ENCODE measurements at regions not wholly inside any gene's neighbourhood (a gene's known extent, or its start where the extent isn't known, plus 50 kb on each side); places are given as distances from the start of the nearest gene placed in this dataset.
A peak's percentile ranks its signal among the peaks of the same experiment; 100 is the strongest.

DNA sequence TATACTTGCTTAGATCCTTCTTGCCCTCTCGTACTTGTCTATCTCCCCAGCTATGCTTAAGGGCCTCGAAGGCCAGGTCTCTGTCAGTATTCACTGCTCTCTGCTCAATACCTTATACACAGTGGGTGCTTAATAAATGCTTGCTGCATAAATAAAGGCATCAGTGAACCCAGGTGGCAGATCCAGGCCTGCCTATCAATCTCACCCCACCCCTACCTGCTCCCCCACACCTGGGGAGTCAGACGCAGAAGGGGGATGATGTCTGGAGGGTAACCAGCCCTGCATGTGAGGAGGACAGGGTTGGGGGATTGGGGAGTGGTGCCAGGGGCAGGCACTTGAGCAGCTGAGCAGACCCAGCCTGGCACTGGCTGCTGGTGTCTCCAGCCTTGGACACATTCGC, 430.6 kb downstream of the MN1 start:
- DNase-seq (ENCODE audit: low spot score, unreplicated experiment) = no peak
- peaks cover 15% of the 10 kb centered on the region for H3K9me3 Mint-ChIP-seq (ENCODE audit: low read depth)
- TF ChIP-seq, protein P1, sequence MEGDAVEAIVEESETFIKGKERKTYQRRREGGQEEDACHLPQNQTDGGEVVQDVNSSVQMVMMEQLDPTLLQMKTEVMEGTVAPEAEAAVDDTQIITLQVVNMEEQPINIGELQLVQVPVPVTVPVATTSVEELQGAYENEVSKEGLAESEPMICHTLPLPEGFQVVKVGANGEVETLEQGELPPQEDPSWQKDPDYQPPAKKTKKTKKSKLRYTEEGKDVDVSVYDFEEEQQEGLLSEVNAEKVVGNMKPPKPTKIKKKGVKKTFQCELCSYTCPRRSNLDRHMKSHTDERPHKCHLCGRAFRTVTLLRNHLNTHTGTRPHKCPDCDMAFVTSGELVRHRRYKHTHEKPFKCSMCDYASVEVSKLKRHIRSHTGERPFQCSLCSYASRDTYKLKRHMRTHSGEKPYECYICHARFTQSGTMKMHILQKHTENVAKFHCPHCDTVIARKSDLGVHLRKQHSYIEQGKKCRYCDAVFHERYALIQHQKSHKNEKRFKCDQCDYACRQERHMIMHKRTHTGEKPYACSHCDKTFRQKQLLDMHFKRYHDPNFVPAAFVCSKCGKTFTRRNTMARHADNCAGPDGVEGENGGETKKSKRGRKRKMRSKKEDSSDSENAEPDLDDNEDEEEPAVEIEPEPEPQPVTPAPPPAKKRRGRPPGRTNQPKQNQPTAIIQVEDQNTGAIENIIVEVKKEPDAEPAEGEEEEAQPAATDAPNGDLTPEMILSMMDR (IDR thresholded peaks at IDR 0.05; ENCODE audit: unreplicated experiment) = no peak
- no peak overlapping the region for H3K27ac Mint-ChIP-seq
- peaks cover 2% of the 10 kb centered on the region for H3K4me1 Mint-ChIP-seq (ENCODE audit: low read depth)
- no peaks in the 10 kb centered on the region for H3K36me3 Mint-ChIP-seq (ENCODE audit: insufficient read depth)
- no peak overlapping the region for H3K4me3 Mint-ChIP-seq (ENCODE audit: low read depth)
- peaks cover 11% of the 10 kb centered on the region for H3K27me3 Mint-ChIP-seq

DNA sequence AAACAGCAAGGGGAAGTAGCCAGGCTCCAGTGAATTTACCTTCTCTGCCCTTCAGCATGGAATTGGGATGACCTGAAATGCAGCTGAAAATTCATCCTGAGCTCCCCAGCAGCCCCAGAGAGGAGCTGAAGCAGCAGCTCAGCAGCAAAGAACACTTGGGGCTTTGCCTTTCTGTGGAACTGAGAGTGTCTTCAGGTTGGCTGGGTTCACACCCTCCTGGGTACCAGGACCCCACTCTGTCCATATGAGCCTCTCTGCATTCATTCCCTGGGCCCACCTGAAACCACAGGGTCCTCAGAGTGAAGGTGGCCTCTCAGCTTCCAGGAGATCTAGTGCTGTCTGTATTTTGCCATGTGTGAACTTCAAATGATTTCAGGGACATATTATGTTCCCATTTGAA, 429.2 kb downstream of the MN1 start:
- DNase-seq (ENCODE audit: low spot score, unreplicated experiment) = no peak
- TF ChIP-seq, protein P1 (IDR thresholded peaks at IDR 0.05; ENCODE audit: unreplicated experiment) = no peak
- peaks cover 8% of the 10 kb centered on the region for H3K27me3 Mint-ChIP-seq
- no peak overlapping the region for H3K4me3 Mint-ChIP-seq (ENCODE audit: low read depth)
- peaks cover 2% of the 10 kb centered on the region for H3K4me1 Mint-ChIP-seq (ENCODE audit: low read depth)
- H3K27ac Mint-ChIP-seq = no peak overlapping the region
- peaks cover 15% of the 10 kb centered on the region for H3K9me3 Mint-ChIP-seq (ENCODE audit: low read depth)
- no peaks in the 10 kb centered on the region for H3K36me3 Mint-ChIP-seq (ENCODE audit: insufficient read depth)

DNA sequence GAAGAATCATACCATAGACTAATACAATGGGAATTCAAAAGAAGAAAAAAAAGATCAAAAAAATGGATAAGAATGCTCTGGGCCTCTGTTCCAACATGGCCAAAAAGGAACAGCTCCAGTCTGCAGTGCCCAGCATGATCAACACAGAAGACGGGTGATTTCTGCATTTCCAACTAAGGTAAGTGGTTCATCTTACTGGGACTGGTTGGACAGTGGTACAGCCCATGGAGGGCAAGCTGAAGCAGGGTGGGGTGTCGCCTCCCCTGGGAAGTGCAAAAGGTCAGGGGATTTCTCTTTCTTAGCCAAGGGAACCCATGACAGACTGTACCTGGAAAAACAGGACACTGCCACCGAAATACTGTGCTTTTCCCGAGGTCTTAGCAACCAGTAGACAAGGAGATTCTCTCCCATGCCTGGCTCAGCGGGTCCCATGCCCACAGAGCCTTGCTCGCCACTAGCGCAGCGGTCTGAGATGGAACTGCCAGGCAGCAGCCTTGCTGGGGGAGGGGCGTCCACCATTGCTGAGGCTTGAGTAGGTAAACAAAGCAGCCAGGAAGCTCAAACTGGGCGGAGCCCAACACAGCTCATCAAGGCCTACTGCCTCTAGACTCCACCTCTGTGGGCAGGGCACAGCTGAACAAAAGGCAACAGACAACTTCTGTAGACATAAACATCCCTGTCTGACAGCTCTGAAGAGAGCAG, 428.4 kb downstream of the MN1 start:
- H3K36me3 Mint-ChIP-seq (ENCODE audit: insufficient read depth) = no peaks in the 10 kb centered on the region
- peaks cover 11% of the 10 kb centered on the region for H3K9me3 Mint-ChIP-seq (ENCODE audit: low read depth)
- H3K27me3 Mint-ChIP-seq = peaks cover 5% of the 10 kb centered on the region
- peak overlapping the region; percentile 39 for H3K27ac Mint-ChIP-seq
- TF ChIP-seq, protein P1 (IDR thresholded peaks at IDR 0.05; ENCODE audit: unreplicated experiment) = peak; percentile 54
- H3K4me3 Mint-ChIP-seq (ENCODE audit: low read depth) = peak overlapping the region; percentile 14
- DNase-seq (ENCODE audit: low spot score, unreplicated experiment) = peak; percentile 72
- H3K4me1 Mint-ChIP-seq (ENCODE audit: low read depth) = peaks cover 2% of the 10 kb centered on the region

DNA sequence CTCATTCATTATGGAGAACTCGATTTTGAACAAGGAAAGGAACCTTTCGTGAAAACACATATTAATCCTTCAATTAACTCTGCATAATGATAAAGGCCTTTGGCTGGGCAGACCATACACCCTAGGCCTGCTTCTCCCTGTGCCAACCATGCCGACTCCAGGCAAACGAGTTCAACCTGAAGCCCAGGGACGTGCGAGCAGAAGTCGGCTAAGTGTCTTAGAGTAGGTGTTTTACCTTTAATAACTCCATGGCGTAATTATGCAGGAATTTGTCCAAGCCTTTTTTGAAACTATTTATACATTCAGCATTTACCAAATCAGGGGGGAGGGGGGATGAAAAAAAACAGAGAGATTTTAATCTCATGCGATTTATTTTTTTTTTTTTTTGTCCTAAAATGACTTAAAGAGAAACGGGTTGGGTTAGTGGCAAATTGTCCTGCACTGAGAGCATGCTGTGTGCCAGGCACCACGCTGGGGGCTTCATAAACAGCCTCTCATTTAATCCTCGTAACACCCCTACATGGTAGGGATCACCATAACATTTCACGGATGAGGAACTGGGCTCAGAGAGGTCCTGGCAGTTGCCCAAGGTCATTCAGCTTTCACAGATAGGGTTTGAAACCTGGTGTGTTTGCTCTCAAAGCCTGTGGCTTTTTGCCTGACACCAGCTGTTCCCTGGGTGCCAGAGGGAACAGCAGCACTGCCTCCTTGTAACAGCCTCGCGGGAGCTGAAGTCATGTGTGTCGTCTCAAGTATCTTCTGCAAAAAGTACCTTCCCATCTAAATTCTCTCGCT, 423.9 kb downstream of the MN1 start:
- H3K36me3 Mint-ChIP-seq (ENCODE audit: insufficient read depth) = no peaks in the 10 kb centered on the region
- no peak for DNase-seq (ENCODE audit: low spot score, unreplicated experiment)
- peaks cover 10% of the 10 kb centered on the region for H3K27me3 Mint-ChIP-seq
- TF ChIP-seq, protein P1 (IDR thresholded peaks at IDR 0.05; ENCODE audit: unreplicated experiment) = no peak
- H3K9me3 Mint-ChIP-seq (ENCODE audit: low read depth) = peaks cover 11% of the 10 kb centered on the region
- H3K4me1 Mint-ChIP-seq (ENCODE audit: low read depth) = no peaks in the 10 kb centered on the region
- H3K4me3 Mint-ChIP-seq (ENCODE audit: low read depth) = no peak overlapping the region
- H3K27ac Mint-ChIP-seq = no peak overlapping the region

DNA sequence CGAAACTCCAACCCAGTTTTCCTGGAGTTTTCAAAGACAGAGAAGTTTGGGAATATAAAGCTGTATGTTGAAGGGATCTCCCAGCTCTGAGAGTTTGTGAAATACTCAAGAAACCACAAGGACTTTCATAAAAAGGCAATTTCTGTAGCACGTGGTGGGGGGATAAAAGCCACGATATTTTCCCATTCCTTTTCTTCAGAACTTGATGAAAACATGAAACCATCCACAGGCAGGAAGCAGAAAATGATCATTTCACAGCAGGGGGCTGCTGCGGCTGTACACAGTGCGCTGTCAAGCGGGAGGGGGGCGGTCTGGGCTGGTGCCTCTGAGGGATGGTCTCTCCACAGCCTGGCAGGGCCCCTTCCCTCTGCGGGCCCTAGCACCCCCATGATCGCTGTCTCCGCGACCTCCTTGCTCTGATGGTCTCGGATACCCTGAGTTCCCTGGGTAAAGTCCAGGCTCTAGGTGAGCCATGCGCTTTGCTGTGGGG, 423.2 kb downstream of the MN1 start:
- Mint-ChIP-seq H3K27me3 (peaks cover 14% of the 10 kb centered on the region), H3K9me3 (ENCODE audit: low read depth) (peaks cover 11% of the 10 kb centered on the region), H3K4me1 (ENCODE audit: low read depth) (no peaks in the 10 kb centered on the region), H3K27ac (peak overlapping the region; percentile 14), H3K36me3 (ENCODE audit: insufficient read depth) (no peaks in the 10 kb centered on the region), H3K4me3 (ENCODE audit: low read depth) (no peak overlapping the region)
- no peak for DNase-seq (ENCODE audit: low spot score, unreplicated experiment)
- TF ChIP-seq, protein P1 (IDR thresholded peaks at IDR 0.05; ENCODE audit: unreplicated experiment) = no peak

Data from progenitor cell of endocrine pancreas (in vitro differentiated cells).